GM19455 (cell line): ENCODE measurements at regions not wholly inside any gene's neighbourhood (a gene's known extent, or its start where the extent isn't known, plus 50 kb on each side); places are given as distances from the start of the nearest gene placed in this dataset.

Experiments
- ATAC-seq: cut with Tn5 transposase; IDR thresholded peaks from one replicate; pipeline ENCODE4 v1.9.1; 2021; ENCODE audit not compliant: unreplicated experiment

GRCh38 chr6:43910638-43911353, 140.8 kb downstream of the VEGFA start:
- no peak for ATAC-seq

- ATAC-seq: no peak
Observed at GRCh38 chr6:43910149-43910637, 140.2 kb downstream of the VEGFA start.

GRCh38 chr6:43909474-43910148, 139.6 kb downstream of the VEGFA start:
- ATAC-seq: no peak

- ATAC-seq: no peak
Observed at GRCh38 chr6:43907789-43908472, 137.9 kb downstream of the VEGFA start.

GRCh38 chr6:43907312-43907711, 137.3 kb downstream of the VEGFA start:
- no peak for ATAC-seq

GRCh38 chr6:43904311-43905123, 134.5 kb downstream of the VEGFA start:
- ATAC-seq: no peak

- no peak for ATAC-seq
Observed at GRCh38 chr6:43903739-43904290, 133.8 kb downstream of the VEGFA start.

GRCh38 chr6:43901733-43902230, 131.8 kb downstream of the VEGFA start:
- no peak for ATAC-seq

GRCh38 chr6:43900916-43901732, 131.1 kb downstream of the VEGFA start:
- no peak for ATAC-seq

- no peak for ATAC-seq
Observed at GRCh38 chr6:43900560-43900915, 130.5 kb downstream of the VEGFA start.

GRCh38 chr6:43899830-43900229, 129.8 kb downstream of the VEGFA start:
- ATAC-seq: no peak

- ATAC-seq: no peak
Observed at GRCh38 chr6:43898358-43899131, 128.5 kb downstream of the VEGFA start.

- ATAC-seq: no peak
Observed at GRCh38 chr6:43897571-43898302, 127.7 kb downstream of the VEGFA start.

- ATAC-seq: no peak
Observed at GRCh38 chr6:43896329-43897255, 126.6 kb downstream of the VEGFA start.

- no peak for ATAC-seq
Observed at GRCh38 chr6:43895656-43896328, 125.8 kb downstream of the VEGFA start.

- ATAC-seq: no peak
Observed at GRCh38 chr6:43893073-43893472, 123.1 kb downstream of the VEGFA start.
